C4-2B (cell line): ENCODE measurements at regions not wholly inside any gene's neighbourhood (a gene's known extent, or its start where the extent isn't known, plus 50 kb on each side); places are given as distances from the start of the nearest gene placed in this dataset.

ENCODE experiments used
- CTCF ChIP-seq: fragments of 450-650 bp; conservative IDR thresholded peaks from 2 replicates; pipeline ENCODE4 v1.5.1; 2017; ENCODE audit warnings: mild to moderate bottlenecking
- ZFX ChIP-seq: fragments of 450-650 bp; IDR thresholded peaks from 2 replicates; pipeline ENCODE4 v1.6.1; 2017

- TF ChIP-seq CTCF (no peak), ZFX (no peak)
Measured at GRCh38 chr4:160159457-160159856, 1056.6 kb downstream of the RAPGEF2 start.
